GM12873 (cell line): ENCODE measurements at regions not wholly inside any gene's neighbourhood (a gene's known extent, or its start where the extent isn't known, plus 50 kb on each side); places are given as distances from the start of the nearest gene placed in this dataset.

Experiments used
- CTCF ChIP-seq: IDR thresholded peaks from 2 replicates; pipeline ENCODE4 v1.5.1; 2012; ENCODE audit warnings: low read depth, mild to moderate bottlenecking, moderate library complexity, low read length, control low read depth; ENCODE audit not compliant: insufficient read depth; ENCODE audit errors: missing control alignments

- TF ChIP-seq CTCF: no peak
Observed at GRCh38 chr20:55158446-55158845, 683.1 kb downstream of the DOK5 start.

- no peak for TF ChIP-seq CTCF
Observed at GRCh38 chr20:55155360-55155759, 680.0 kb downstream of the DOK5 start.

- no peak for TF ChIP-seq CTCF
Observed at GRCh38 chr20:55153001-55153645, 677.7 kb downstream of the DOK5 start.

- no peak for TF ChIP-seq CTCF
Observed at GRCh38 chr20:55151171-55151570, 675.8 kb downstream of the DOK5 start.

GRCh38 chr20:55143601-55144000 lies 668.2 kb downstream of the DOK5 start:
- TF ChIP-seq CTCF: no peak

- TF ChIP-seq CTCF: no peak
Observed at GRCh38 chr20:55142932-55143331, 667.5 kb downstream of the DOK5 start.

- no peak for TF ChIP-seq CTCF
Observed at GRCh38 chr20:55140631-55141030, 665.2 kb downstream of the DOK5 start.
